HUDEP-2 (cell line): ENCODE measurements at regions not wholly inside any gene's neighbourhood (a gene's known extent, or its start where the extent isn't known, plus 50 kb on each side); places are given as distances from the start of the nearest gene placed in this dataset.
"Not testable (repeated sequence)": the region's sequence is repeated elsewhere in the genome, so short reads cannot be mapped to it uniquely, and the experiment has no call there.

Experiments
- DNase-seq, 76 experiments: peaks; one replicate each; lab custom pipeline; 2025; ENCODE audit not compliant: unreplicated experiment in 76 of 76; lab: John Stamatoyannopoulos, UW

DNA sequence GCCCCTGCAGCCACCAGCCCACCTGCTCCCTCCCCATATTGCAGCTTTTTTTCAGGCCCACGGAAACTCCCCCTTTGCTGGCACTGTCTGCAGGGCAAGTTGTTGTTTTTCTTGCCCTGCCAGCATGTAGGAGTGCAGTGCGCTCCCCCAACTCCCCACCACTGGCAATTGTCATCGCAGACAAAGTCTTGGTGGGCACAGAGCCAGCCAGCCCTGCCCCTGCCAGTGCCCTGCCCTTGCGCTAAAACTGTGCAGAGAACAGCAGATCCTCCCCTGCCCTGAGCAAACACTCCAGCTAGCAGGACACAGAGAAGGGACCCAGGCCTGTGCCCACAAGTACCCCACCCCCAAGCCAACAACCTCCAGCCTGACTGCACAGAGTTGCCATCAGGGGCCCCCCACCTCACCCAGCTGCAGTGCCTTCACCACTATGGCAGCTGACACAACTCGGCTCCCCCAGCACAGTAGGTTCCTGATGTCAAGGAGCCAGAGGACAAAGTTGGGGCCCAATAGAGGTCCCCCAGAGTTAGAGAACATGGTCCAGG, 158.1 kb upstream of the ARHGAP42 start:
- no peak for DNase-seq

DNA sequence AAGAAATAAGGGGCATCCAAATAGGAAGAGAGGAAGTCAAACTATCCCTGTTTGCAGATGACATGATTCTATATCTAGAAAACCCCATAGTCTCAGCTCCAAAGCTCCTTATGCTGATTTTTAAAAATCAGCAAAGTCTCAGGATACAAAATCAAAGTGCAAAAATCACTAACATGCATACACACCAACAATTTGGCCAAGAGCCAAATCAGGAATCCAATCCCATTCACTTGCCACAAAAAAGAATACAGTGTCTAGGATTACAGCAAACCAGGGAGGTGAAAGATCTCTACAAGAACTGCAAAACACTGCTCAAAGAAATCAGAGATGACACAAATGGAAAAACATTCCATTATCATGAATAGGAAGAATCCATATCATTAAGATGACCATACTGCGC, 155.8 kb upstream of the ARHGAP42 start:
- not testable (repeated sequence) for DNase-seq

DNA sequence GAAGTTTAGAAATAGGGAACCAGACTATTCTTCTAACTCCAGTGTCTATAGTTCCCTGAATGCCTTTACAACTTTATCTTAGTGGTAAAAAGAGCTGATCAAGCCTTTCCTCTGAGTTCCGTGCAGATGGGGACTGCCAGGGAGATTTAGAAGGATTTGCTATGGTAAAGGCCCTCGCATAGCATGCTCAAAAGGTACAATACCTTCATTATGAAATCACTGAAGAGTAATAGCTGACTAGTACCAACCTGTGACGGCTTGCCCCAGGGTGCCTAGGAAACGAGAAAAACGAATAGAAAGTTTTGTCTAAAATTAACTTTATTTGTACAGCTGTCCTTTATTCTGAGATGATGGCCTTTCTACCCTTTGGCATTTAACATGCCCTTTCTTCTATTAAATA, 150.1 kb upstream of the ARHGAP42 start:
- DNase-seq: no peak

DNA sequence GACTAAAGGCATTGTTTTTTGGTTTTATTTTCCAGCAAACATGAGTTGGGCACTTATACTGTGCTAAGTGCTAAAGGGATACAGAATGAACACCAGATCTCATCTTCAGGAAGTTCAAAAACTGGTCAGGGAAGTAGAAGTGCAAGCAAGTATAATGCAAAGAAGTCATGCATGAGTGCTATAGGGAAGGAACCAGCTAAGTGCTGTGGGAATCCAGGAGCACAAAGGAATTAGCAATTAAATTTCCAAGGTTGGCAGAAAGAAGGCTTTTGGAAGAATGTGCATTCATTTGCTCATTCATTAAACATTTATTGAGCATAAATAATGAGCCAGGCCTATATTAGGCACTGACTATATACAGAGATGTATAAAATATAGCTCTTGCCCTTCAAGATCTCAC, 143.7 kb upstream of the ARHGAP42 start:
- no peak for DNase-seq

DNA sequence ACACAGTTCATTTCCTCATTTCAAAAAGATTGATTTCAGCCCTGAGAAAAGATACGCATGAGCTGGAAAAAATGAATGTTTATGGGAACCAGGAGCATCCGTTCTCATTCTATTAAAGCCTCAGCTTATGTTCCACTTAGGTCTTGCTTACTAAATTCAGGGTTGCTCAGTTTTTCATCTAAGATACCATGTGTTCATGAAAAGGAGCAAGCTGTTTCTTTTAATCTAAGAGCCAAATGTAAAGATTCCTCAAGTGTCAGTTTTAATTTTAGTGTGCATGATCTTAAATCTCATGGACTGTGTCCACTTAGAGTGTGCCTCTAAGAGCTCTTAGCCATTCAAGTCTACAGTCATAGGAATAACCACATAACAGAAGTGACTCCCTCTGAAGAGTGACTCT, 141.5 kb upstream of the ARHGAP42 start:
- DNase-seq: no peak

DNA sequence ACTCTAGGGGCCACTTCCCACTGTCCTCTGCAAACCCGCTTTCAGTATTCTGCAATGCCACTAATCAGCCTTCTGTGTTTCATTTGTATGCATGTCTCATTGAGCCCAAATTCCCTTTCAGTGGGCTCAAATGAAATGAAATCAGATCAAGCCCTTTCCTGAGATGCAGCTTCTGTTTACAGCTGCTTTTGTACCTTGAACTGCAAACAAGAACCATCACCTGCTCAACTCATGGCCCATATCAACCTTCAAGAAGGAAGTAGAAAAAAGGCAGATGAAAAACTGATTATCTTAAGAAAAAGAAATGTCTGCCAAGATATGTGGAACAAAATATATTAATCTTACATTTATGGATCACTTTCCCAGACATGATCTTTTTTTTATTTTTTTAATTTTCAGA, 141.1 kb upstream of the ARHGAP42 start:
- no peak for DNase-seq

DNA sequence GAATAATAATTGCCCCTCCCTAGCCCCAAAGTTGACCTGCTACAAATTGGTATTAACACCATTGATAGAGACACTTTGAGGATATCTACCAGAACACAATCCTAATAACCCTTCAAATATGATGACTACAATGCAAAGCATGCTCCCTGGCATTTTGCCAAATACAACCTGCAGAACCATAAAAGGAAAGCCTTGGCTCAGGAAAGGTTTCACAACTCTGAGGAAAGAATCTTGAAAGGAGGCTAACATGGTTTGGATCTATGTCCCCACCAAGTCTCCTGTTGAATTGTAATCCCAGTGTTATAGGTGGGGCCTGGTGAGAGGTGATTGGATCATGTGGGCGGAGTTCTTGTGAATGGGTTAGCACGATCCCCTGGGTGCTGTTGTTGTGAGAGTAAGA, 140.4 kb upstream of the ARHGAP42 start:
- no peak for DNase-seq

DNA sequence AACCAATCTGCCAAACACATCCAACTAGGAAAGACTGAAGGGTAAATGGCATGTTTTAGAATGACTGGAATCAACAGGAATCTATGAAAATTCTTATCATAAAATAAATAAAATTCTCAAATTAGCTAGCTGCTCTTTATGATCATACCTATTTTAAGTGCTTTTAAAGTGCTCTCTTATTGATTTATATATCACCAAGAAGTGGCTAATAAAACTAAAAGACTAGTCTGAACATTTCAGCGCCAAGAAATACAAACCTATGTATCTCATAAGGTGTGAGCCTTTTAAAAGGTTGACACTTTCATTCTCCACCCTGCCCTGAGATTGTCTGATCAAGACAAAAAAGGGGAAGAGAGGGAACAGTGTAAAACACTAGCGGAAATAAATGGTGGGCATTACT, 136.8 kb upstream of the ARHGAP42 start:
- DNase-seq: no peak

DNA sequence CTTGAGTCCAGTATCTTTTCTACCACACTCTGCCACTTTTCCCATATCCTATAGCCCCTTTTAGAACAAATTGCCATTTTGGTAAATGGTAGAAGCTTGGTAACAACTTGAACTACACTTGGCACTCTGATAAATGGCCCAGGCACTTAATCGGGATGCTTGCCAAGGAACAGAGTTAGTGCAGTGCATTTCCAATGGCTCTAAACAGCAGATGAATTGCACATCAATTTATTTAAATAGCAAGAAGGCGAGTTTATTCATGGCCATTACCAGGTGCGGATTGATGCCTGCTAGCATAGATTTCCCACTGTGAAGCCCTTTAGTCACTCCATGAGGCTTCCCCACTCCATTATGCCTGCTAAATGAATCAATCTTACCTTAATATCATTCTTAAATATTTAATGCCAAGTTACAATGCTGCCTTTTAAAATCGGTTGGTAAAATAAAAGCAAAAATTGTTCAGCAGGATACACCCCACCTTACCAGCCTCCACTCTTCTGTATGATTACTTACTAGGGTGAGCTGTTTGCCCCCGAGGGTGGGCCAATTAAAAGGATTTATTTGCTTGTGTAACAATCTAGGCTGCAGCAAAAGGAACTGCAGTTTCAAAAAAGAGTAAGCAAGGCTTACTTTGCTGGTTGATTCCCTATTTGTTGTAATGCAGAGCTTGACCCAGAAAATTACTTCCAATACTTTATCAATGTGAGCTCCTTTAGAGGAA, 136.0 kb upstream of the ARHGAP42 start:
- no peak for DNase-seq

DNA sequence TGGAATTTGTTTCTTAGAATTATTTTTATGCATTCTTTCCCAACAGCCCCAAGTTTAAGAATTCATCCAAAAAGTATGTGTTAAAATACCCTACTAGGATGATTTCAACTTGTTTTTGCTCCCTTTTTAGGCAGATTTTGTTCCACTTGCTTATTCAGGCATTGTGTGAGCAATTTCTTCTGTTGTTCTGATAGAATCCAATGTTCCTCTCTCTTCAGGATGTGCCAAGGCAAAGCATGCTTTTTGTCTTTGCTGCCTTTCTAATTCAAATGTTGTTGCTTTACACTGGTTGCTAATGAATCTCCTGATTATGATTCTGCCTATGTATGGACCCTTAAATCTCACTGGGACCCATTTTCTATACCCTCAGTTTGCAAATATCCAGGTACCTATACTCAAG, 131.2 kb upstream of the ARHGAP42 start:
- DNase-seq: no peak

DNA sequence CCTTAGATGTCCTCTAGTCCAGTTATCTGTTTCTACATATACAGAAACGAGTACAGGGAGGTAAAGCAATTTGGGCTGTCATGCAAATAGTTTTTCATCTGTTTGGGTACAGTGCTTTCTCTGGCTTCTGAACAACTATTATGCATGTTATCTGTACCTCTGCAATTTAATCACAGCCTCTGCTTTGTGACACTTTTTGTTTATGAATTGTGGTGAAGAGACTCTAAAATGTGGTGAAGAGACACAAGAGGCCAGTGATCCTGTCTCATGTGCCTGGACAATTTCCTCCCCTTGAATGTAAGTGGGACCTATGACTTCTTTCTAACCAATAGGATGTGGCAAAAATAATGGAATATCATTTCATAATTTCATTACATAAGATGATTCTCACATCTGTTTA, 130.3 kb upstream of the ARHGAP42 start:
- no peak for DNase-seq

DNA sequence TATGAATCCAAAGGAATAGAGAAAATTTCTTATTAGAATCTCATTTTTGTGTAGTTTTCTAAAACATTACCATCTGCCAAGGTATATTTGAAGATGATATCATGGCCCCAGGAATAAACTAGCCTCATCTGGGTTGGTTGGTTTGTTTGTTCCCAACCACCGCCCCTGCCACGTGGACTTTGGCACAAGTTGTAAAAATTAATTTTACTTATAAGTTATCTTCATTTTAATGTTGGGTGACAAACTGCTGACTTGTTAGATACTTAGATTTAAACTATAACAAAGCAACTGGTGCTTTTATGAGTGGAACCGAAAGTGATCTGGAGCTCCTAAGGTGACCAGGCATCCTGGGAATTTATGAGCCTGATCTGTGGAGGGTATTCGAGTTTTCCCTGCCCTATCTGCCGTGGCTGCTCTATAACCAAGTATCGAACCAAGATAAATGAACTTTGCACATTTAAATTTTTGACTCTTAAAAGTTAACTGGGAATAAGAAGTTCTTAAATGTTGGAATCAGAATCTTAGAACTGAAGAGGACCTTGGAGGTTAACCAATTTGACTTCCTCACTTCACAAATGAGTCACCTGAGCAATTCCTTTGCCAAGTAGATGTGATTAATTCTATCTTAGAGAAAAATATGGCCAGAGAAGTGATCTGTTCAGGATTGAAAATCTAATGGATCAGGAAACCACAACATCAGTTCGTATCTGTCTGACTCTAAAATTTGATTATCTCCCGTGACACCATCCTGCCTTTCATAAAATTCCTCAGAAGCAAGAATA, 129.1 kb upstream of the ARHGAP42 start:
- DNase-seq: no peak

DNA sequence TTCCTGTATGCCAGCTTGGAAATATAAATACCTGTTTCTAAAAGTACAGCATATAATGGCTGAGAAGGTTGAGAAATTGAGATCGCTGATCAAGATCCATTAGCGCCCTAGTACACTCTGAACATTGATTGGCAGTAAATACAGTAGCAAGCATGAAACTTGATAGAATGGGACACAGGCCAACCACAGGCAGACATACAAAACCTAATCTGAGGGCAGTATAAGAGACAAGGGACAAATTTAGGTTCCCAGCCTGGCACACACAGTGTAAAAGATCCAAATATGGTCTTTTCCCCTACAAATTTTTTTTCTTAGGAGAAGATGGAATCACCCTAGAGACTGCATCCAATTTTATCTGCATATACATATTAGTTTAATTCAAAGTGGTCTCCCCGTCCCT, 126.5 kb upstream of the ARHGAP42 start:
- no peak for DNase-seq

DNA sequence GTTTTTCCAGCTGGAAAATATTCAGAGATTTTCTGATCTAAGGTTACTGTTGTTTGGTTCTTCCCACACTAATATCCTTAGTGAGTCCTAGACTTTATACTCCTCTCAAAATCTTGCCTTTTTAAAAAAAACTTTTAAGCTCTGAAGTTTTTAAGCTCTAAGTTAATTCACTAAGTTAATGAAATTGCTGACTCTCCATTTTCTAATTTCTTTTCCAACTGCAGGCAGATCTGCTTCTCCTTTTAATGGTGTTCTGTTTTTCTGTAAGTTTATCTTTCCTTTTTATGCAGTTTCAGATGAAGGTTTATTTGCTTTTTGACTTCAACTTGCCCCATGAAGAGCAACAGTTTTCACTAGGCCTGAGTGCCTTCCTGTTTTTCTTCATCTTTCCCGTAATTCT, 125.8 kb upstream of the ARHGAP42 start:
- no peak for DNase-seq

DNA sequence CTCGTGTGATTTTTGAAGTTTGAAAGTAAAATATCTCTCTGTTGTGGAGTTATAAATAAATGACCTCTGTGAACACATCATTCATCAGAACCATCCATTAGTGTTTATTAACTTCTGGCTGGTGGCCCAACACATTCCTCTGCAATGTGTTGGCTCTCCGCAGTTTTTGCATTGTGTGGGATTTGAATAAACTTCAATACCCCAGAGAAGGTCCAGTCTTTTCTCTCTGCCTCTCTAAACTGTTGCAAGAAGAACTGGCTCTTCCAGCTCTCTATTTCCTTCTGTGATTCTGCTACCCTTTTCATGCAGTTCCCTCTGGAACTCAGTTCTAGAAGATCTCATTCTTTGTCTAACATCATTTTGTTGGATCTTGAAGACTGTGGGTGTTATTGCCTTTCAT, 125.0 kb upstream of the ARHGAP42 start:
- no peak for DNase-seq

DNA sequence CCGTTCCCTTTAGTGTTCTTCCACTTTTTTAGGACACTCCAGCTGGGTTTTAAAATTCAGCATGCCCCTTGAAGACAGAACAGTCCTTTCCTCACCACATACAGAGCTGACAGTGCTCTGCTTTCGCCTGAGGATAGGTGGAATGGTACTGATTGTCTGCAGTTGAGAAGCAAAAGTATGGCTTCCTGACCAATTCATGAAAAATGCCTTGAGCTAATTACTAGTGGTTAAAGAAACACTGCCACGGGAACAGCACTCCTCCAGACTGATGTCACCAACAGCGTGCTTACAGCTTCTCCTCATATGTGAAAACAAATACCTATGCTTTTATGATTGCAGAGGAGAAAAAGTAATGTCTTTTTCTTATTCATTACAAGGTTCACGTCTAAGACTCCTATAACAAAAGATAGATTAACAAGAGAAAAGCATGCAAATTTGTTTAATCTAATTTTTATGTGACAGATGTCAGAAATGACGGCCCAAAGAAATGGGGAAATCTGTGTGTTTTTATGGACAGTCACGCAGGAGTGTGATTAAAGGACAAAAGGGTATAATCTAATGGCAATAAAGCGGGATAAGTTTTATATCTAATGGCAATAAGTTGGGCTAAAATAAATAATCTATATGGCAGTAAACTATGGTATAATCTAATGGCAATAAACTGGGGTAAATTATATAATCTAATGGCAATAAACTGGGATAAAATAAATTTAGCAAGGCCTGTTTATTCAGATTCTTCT, 123.4 kb upstream of the ARHGAP42 start:
- no peak for DNase-seq

DNA sequence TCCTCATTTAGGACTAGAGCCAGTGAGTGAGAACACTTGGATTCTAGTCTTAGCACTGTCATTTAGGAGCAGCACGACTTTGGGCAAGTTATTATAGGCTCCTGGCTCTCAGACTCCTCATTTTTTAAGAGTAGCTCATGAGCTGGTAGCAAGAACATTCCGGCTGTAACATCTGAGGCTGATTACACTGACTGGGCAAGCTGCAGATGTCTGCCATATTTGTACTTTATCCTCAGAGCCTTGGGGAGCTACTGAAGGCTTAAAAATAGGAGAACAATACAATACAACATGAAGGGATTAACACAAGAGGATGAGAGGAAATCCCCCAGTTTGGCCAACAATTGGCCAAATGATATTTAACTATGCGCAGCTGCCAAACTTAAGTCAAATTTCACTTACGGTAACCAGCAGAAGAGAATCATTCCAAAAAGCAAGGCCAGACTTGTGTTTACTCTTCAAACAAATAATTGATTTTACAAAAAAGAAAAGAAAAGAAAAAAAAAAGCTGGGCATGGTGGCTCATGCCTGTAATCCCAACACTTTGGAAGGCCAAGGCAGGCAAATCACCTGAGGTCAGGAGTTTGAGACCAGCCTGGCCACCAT, 113.1 kb upstream of the ARHGAP42 start:
- no peak for DNase-seq

DNA sequence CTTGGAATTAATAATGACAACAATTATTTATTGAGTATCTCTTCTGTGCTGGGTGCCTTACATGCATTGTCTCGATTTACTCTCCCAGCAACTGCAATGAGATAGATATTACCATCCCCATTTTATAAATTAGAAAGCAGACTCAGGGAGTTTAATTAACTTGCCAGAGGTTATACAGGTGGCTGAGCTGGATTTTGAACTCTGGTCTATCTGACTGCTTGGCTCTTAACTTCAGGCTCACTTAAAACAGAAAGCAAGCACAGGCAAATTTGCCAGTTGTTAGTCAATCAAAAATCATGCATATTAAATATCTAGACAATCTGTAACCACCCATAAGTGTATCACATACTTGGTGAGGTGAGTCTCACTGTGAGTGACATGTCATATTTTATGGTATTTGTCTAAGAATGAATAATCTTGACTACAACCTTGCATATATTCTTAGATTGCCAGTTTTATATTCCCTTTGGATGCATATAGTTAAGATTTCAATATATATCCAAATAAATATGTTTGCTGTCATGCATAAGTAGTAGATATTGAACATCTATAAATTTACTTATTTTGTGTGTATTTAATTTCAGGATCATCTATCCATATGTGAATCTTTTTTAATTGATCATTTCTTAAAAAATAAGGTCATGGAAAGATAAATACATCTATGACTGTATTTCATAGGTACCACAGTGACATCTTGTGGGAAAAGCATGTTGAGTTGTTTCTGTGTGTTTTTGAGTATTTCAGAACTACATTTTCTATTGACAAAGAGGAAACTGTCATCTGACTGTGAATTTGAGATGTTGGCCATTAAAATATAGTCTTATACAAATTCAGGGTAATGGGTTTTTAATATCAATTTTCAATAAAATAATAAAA, 112.0 kb upstream of the ARHGAP42 start:
- DNase-seq: peak in 2 of 76 experiments; percentile 6 to 22

DNA sequence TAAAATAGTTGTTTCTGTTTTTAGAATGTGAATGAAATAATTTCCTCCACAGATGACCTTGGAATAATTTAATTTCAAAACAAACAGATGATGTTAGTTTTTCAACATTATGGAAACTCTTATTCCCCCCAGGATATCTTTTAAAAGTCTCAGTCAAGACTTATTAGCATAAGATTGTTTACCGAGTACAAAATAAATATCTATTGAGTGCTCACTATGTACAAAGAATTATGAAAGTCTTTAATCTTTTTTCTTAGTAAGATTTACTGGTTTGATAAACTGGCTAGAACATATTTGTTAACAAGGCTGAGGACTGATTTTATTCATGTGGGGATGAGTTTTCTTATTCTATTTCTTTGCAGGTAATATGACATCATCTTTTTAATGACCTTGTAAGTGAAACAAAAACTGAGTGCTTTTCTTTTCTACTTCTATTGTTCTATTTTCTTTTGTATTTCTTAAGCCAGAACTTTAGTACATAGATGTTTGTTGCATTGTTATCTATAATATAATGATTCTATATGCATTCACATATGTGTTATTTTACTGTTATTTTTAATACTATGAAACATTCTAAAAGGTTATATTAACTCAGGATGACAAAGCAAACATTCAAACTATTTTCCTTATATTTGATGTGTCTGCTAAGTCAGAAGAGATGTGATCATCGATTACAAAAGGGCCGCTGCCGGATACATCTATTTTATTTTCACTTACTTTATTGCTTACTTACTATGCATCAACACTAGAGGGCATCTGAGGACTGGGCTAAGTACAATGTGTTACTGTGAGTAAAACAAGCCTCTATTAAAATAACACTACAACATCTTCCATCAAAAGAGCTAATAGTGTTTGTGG, 111.0 kb upstream of the ARHGAP42 start:
- peak in 23 of 76 experiments; percentile 1 to 42 (median 21) for DNase-seq
